ENCODE measurements at regions not wholly inside any gene's neighbourhood (a gene's known extent, or its start where the extent isn't known, plus 50 kb on each side); places are given as distances from the start of the nearest gene placed in this dataset.

DNA sequence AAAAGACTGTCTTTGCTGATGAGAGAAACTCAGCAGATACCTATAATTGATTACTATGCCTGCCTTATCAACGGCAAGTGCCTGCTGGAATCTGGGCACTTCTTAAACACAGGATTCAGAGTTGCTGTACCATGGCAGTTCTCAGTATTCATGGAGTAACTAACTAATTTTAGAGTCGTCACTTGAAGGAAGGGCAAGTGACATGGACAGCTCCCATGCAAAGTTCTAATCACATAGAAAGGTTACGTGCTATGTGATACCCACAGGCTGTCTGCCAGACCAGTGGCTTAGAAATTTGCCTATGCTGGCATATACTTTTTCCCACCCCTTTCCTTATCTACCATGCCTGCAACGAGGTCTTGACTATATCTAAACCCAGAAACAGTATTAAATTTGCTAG, 931.1 kb upstream of the TENM3 start (continued):
- TF ChIP-seq, protein P1, sequence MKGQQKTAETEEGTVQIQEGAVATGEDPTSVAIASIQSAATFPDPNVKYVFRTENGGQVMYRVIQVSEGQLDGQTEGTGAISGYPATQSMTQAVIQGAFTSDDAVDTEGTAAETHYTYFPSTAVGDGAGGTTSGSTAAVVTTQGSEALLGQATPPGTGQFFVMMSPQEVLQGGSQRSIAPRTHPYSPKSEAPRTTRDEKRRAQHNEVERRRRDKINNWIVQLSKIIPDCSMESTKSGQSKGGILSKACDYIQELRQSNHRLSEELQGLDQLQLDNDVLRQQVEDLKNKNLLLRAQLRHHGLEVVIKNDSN (IDR thresholded peaks at IDR 0.05; ENCODE audit: borderline replicate concordance, extremely low read length, insufficient read depth, low read depth, low read length), result no peak
- TF ChIP-seq SUZ12 (IDR thresholded peaks at IDR 0.05; ENCODE audit: unreplicated experiment) (no peak), NRF1 (conservative IDR thresholded peaks at IDR 0.05; ENCODE audit: low read depth, low read length) (no peak), WRNIP1 (IDR thresholded peaks at IDR 0.05; ENCODE audit: borderline replicate concordance, low read depth, low read length) (no peak), MYC (IDR thresholded peaks at IDR 0.05; ENCODE audit: insufficient read depth, insufficient read length, insufficient replicate concordance, low read length, severe bottlenecking) (no peak), YBX1 (IDR thresholded peaks at IDR 0.05) (no peak), PAX8 (IDR thresholded peaks at IDR 0.05) (no peak), MXI1 (IDR thresholded peaks at IDR 0.05; ENCODE audit: low read depth, low read length) (no peak), RAD51 (IDR thresholded peaks at IDR 0.05) (no peak), CHD1 (IDR thresholded peaks at IDR 0.05; ENCODE audit: low read depth, low read length) (no peak), ZNF217 (IDR thresholded peaks at IDR 0.05) (no peak)
- TF ChIP-seq, protein P2, sequence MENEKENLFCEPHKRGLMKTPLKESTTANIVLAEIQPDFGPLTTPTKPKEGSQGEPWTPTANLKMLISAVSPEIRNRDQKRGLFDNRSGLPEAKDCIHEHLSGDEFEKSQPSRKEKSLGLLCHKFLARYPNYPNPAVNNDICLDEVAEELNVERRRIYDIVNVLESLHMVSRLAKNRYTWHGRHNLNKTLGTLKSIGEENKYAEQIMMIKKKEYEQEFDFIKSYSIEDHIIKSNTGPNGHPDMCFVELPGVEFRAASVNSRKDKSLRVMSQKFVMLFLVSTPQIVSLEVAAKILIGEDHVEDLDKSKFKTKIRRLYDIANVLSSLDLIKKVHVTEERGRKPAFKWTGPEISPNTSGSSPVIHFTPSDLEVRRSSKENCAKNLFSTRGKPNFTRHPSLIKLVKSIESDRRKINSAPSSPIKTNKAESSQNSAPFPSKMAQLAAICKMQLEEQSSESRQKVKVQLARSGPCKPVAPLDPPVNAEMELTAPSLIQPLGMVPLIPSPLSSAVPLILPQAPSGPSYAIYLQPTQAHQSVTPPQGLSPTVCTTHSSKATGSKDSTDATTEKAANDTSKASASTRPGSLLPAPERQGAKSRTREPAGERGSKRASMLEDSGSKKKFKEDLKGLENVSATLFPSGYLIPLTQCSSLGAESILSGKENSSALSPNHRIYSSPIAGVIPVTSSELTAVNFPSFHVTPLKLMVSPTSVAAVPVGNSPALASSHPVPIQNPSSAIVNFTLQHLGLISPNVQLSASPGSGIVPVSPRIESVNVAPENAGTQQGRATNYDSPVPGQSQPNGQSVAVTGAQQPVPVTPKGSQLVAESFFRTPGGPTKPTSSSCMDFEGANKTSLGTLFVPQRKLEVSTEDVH (IDR thresholded peaks at IDR 0.05; ENCODE audit: low read depth, partially characterized antibody), result no peak

All from GM12878 (cell line).